Endothelial cell (in vitro differentiated cells): ENCODE measurements at regions not wholly inside any gene's neighbourhood (a gene's known extent, or its start where the extent isn't known, plus 50 kb on each side); places are given as distances from the start of the nearest gene placed in this dataset.

ENCODE experiments used
- DNase-seq: peaks from one replicate; pipeline ENCODE4 v3.0.0; 2021; ENCODE audit warnings: low spot score
- H3K27ac Mint-ChIP-seq: one replicate; pipeline ENCODE4 v1.8.0; 2021; ENCODE audit warnings: mixed read lengths, inconsistent platforms; ENCODE audit not compliant: unreplicated experiment
- H3K27me3 Mint-ChIP-seq: one replicate; pipeline ENCODE4 v1.8.0; 2021; ENCODE audit warnings: mild to moderate bottlenecking, moderate library complexity, mixed read lengths, inconsistent platforms; ENCODE audit not compliant: unreplicated experiment
- H3K36me3 Mint-ChIP-seq: one replicate; pipeline ENCODE4 v1.8.0; 2021; ENCODE audit warnings: mild to moderate bottlenecking, low read depth, mixed read lengths, inconsistent platforms; ENCODE audit not compliant: unreplicated experiment
- H3K4me1 Mint-ChIP-seq: one replicate; pipeline ENCODE4 v1.8.0; 2021; ENCODE audit warnings: mild to moderate bottlenecking, mixed read lengths, inconsistent platforms; ENCODE audit not compliant: unreplicated experiment
- H3K4me3 Mint-ChIP-seq: one replicate; pipeline ENCODE4 v1.8.0; 2021; ENCODE audit warnings: mild to moderate bottlenecking, mixed read lengths, inconsistent platforms; ENCODE audit not compliant: unreplicated experiment
- H3K9me3 Mint-ChIP-seq: one replicate; pipeline ENCODE4 v1.8.0; 2021; ENCODE audit warnings: mixed read lengths, inconsistent platforms; ENCODE audit not compliant: unreplicated experiment
- TF ChIP-seq, protein P1 (sequence below): fragments of 200-600 bp; sonication (generic); IDR thresholded peaks from one replicate; pipeline ENCODE4 v1.5.0; 2021; ENCODE audit warnings: antibody characterized with exemption; ENCODE audit not compliant: unreplicated experiment

DNA sequence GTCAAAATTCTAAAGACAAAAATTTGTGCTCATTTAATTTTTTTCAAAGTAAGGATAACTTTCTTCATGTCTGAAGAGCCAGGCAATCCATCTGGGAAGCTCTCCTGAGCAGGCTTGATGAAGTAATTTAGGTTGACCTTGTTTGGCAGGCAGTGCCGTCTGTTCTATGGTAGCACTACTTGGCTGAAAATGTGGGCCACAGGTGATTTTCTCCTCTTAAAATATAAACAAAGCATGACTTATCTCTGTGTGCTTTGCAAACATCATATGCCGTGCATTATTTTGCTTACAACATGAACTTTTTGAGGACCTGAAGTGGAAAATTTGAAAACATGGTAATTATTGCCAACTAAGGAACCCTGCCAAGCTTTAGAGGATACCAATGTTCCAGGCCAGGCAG is 143.2 kb downstream of the RAP2B start:
- no peak for DNase-seq
- Mint-ChIP-seq H3K9me3 (no peaks in the 10 kb centered on the region), H3K27ac (no peak overlapping the region), H3K27me3 (no peaks in the 10 kb centered on the region), H3K36me3 (no peaks in the 10 kb centered on the region), H3K4me3 (no peak overlapping the region), H3K4me1 (no peaks in the 10 kb centered on the region)
- TF ChIP-seq, protein P1, sequence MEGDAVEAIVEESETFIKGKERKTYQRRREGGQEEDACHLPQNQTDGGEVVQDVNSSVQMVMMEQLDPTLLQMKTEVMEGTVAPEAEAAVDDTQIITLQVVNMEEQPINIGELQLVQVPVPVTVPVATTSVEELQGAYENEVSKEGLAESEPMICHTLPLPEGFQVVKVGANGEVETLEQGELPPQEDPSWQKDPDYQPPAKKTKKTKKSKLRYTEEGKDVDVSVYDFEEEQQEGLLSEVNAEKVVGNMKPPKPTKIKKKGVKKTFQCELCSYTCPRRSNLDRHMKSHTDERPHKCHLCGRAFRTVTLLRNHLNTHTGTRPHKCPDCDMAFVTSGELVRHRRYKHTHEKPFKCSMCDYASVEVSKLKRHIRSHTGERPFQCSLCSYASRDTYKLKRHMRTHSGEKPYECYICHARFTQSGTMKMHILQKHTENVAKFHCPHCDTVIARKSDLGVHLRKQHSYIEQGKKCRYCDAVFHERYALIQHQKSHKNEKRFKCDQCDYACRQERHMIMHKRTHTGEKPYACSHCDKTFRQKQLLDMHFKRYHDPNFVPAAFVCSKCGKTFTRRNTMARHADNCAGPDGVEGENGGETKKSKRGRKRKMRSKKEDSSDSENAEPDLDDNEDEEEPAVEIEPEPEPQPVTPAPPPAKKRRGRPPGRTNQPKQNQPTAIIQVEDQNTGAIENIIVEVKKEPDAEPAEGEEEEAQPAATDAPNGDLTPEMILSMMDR = no peak

DNA sequence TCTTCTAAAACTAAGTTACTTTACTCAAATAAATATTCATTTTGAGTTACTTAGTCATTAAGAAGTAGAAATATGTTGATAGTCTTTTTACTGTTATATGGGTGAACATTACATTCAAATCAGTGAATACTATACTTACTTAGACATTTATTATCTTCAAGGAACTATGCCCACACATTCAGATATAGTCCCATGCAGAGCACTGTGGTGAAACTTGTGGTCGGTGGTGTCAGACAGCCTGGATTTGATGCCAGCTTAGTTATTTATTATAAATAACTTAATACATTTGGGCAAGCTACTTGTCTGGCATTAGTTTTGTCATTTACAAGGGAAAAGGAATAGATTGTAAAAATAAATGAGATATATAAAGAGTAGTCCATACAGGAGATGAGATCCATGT is 149.5 kb downstream of the RAP2B start:
- no peaks in the 10 kb centered on the region for H3K27me3 Mint-ChIP-seq
- H3K9me3 Mint-ChIP-seq = no peaks in the 10 kb centered on the region
- no peaks in the 10 kb centered on the region for H3K36me3 Mint-ChIP-seq
- no peak overlapping the region for H3K27ac Mint-ChIP-seq
- H3K4me1 Mint-ChIP-seq = no peaks in the 10 kb centered on the region
- DNase-seq = no peak
- H3K4me3 Mint-ChIP-seq = no peak overlapping the region
- TF ChIP-seq, protein P1 = no peak

DNA sequence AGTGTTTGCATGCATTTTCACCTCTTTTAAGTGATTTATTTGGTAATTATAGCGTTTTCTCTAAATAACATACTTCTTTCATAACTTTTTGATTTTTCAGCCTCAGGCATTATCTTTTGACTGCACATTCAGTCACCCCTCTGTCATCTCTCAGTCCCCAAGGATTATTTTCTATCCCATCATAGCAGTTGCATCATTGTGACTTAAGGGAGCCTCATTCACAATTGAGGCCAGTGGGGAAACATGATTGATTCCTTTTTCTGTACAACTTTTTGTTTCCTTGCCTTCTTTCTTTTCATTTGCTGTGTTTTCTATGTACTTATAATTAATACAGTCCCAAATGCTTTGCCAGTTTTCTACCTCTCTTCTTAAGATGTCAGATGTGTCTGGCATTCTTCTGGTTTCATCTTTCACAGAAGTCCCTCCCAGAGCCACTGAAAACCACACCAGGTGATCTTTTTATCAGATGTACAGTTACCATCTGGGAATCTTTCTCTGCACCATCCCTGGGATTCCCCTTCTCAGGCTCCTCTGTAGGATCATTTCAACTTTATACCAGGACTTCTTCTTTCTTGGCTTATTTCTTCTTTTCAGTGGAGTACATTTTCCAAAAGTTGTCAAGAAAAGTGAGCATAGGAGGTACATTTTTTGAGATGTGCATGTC is 151.4 kb downstream of the RAP2B start:
- Mint-ChIP-seq H3K36me3 (no peaks in the 10 kb centered on the region), H3K4me3 (no peak overlapping the region), H3K27ac (no peak overlapping the region), H3K27me3 (no peaks in the 10 kb centered on the region), H3K9me3 (no peaks in the 10 kb centered on the region), H3K4me1 (no peaks in the 10 kb centered on the region)
- TF ChIP-seq, protein P1 = no peak
- DNase-seq = no peak

DNA sequence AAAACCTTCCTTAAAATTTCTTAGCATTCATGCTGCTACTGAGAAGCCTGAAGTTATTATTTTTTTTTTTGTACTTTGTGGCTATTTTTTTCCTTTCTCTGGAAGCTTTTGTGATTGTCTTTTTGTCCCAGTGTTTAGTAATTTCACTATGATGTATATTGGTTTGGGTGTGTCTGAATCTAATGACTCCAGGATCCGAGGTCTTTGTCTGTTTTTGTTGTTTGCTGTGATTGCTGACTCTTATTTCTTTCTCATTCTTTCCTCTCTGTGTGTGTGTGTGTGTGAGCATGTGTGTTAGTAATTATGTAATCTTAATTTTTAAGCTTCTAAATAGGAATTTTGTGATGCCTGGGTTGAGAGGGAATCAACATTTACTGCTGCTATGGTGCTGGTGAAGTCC is 152.0 kb downstream of the RAP2B start:
- H3K9me3 Mint-ChIP-seq = no peaks in the 10 kb centered on the region
- TF ChIP-seq, protein P1 = no peak
- H3K4me3 Mint-ChIP-seq = no peak overlapping the region
- H3K27me3 Mint-ChIP-seq = no peaks in the 10 kb centered on the region
- no peak for DNase-seq
- no peaks in the 10 kb centered on the region for H3K4me1 Mint-ChIP-seq
- no peak overlapping the region for H3K27ac Mint-ChIP-seq
- H3K36me3 Mint-ChIP-seq = no peaks in the 10 kb centered on the region

DNA sequence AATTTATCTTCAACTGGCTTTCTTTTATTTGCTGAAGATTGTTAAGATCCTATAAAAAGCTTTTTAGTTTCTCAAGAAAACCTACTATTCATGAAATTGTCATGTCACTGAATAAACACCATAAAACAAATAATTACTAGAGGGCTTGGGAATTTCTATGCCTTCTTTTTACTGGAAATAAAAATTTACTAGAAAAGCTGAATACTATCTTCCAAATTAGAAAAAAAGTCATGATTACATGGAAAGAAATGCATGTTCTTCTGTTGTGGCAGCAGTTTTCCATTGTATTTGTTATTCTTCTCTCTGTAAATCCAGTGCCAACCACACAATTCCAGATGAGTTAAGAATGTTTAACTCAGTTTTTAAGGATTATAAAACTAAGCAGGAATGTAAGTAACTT is 153.8 kb downstream of the RAP2B start:
- Mint-ChIP-seq H3K4me3 (no peak overlapping the region), H3K9me3 (no peaks in the 10 kb centered on the region), H3K36me3 (no peaks in the 10 kb centered on the region), H3K4me1 (no peaks in the 10 kb centered on the region), H3K27me3 (no peaks in the 10 kb centered on the region), H3K27ac (no peak overlapping the region)
- no peak for DNase-seq
- TF ChIP-seq, protein P1 = no peak
